Activated CD8-positive, alpha-beta memory T cell treated with anti-CD3 and anti-CD28 coated beads, Interleukin-2, amount 50 U/mL, for 24 hours (primary cell): ENCODE measurements at regions not wholly inside any gene's neighbourhood (a gene's known extent, or its start where the extent isn't known, plus 50 kb on each side); places are given as distances from the start of the nearest gene placed in this dataset.
"Not testable (repeated sequence)": the region's sequence is repeated elsewhere in the genome, so short reads cannot be mapped to it uniquely, and the experiment has no call there.

Experiments used
- DNase-seq: peaks from one replicate; pipeline ENCODE4 v3.0.0-alpha.2; 2020; ENCODE audit errors: extremely low read depth

- DNase-seq: no peak
Observed at GRCh38 chr2:105537920-105538319, 139.1 kb upstream of the FHL2 start.

GRCh38 chr2:105537466-105537865 lies 138.6 kb upstream of the FHL2 start:
- DNase-seq: no peak

- DNase-seq: no peak
Observed at GRCh38 chr2:105536175-105536574, 137.3 kb upstream of the FHL2 start.

- not testable (repeated sequence) for DNase-seq
Observed at GRCh38 chr2:105529258-105529657, 130.4 kb upstream of the FHL2 start.

- DNase-seq: no peak
Observed at GRCh38 chr2:105526000-105526925, 127.4 kb upstream of the FHL2 start.

- no peak for DNase-seq
Observed at GRCh38 chr2:105525201-105525600, 126.3 kb upstream of the FHL2 start.

- DNase-seq: no peak
Observed at GRCh38 chr2:105522645-105523044, 123.8 kb upstream of the FHL2 start.

- no peak for DNase-seq
Observed at GRCh38 chr2:105521616-105522015, 122.8 kb upstream of the FHL2 start.

- DNase-seq: no peak
Observed at GRCh38 chr2:105521176-105521575, 122.3 kb upstream of the FHL2 start.

- no peak for DNase-seq
Observed at GRCh38 chr2:105519516-105519915, 120.7 kb upstream of the FHL2 start.

GRCh38 chr2:105518897-105519296 lies 120.0 kb upstream of the FHL2 start:
- no peak for DNase-seq

GRCh38 chr2:105517814-105518705 lies 119.2 kb upstream of the FHL2 start:
- DNase-seq: no peak

- DNase-seq: no peak
Observed at GRCh38 chr2:105515581-105516415, 116.9 kb upstream of the FHL2 start.

- no peak for DNase-seq
Observed at GRCh38 chr2:105514576-105514975, 115.7 kb upstream of the FHL2 start.

- no peak for DNase-seq
Observed at GRCh38 chr2:105510761-105511528, 112.1 kb upstream of the FHL2 start.

GRCh38 chr2:105509269-105510086 lies 110.6 kb upstream of the FHL2 start:
- no peak for DNase-seq

- not testable (repeated sequence) for DNase-seq
Observed at GRCh38 chr2:105506860-105507259, 108.0 kb upstream of the FHL2 start.

- DNase-seq: no peak
Observed at GRCh38 chr2:105504459-105504858, 105.6 kb upstream of the FHL2 start.

- no peak for DNase-seq
Observed at GRCh38 chr2:105502625-105503334, 103.9 kb upstream of the FHL2 start.
